Fibroblast of villous mesenchyme (primary cell): ENCODE measurements at regions not wholly inside any gene's neighbourhood (a gene's known extent, or its start where the extent isn't known, plus 50 kb on each side); places are given as distances from the start of the nearest gene placed in this dataset.

Experiments
- DNase-seq: peaks from one replicate; pipeline ENCODE4 v3.0.0-alpha.2; 2010; ENCODE audit warnings: low read depth
- H3K4me3 ChIP-seq: 2 replicates; pipeline ENCODE4 v1.5.1; 2011; ENCODE audit warnings: low read depth, mild to moderate bottlenecking, low read length
- TF ChIP-seq, protein P1 (sequence below): IDR thresholded peaks from 2 replicates; pipeline ENCODE4 v1.5.1; 2012; ENCODE audit warnings: low read depth, mild to moderate bottlenecking, low read length; ENCODE audit not compliant: insufficient read depth

- peak; percentile 9 for DNase-seq
- TF ChIP-seq, protein P1, sequence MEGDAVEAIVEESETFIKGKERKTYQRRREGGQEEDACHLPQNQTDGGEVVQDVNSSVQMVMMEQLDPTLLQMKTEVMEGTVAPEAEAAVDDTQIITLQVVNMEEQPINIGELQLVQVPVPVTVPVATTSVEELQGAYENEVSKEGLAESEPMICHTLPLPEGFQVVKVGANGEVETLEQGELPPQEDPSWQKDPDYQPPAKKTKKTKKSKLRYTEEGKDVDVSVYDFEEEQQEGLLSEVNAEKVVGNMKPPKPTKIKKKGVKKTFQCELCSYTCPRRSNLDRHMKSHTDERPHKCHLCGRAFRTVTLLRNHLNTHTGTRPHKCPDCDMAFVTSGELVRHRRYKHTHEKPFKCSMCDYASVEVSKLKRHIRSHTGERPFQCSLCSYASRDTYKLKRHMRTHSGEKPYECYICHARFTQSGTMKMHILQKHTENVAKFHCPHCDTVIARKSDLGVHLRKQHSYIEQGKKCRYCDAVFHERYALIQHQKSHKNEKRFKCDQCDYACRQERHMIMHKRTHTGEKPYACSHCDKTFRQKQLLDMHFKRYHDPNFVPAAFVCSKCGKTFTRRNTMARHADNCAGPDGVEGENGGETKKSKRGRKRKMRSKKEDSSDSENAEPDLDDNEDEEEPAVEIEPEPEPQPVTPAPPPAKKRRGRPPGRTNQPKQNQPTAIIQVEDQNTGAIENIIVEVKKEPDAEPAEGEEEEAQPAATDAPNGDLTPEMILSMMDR = no peak
- H3K4me3 ChIP-seq = no peak overlapping the region
Measured at GRCh38 chr11:111153194-111153593, 92.3 kb upstream of the POU2AF2 start.

DNA sequence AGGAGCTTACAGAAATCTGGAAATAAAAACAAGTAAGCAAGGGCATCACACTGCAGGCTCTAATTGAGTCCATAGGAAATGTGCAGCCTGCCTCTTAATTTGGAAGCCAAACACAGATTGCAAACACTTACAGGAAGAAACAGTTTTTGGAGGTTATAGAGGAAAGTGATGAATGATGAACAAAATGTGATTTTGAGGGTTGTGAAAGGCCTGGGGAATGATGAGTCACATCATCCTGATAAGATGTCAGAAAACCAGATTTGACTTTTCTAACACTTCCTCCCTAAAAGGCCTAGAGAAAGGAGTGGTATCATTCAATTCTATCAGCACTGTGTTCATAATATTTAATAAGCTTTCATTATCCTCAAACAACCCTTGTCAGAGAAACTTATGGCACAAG is 96.6 kb upstream of the POU2AF2 start:
- H3K4me3 ChIP-seq = no peak overlapping the region
- DNase-seq = peak; percentile 41
- TF ChIP-seq, protein P1 = no peak

- no peak overlapping the region for H3K4me3 ChIP-seq
- TF ChIP-seq, protein P1 = no peak
- DNase-seq = peak; percentile 44
Measured at GRCh38 chr11:111148121-111148520, 97.4 kb upstream of the POU2AF2 start.

GRCh38 chr11:111137846-111138245 is 107.7 kb upstream of the POU2AF2 start:
- TF ChIP-seq, protein P1 = no peak
- no peak overlapping the region for H3K4me3 ChIP-seq
- DNase-seq = no peak

DNA sequence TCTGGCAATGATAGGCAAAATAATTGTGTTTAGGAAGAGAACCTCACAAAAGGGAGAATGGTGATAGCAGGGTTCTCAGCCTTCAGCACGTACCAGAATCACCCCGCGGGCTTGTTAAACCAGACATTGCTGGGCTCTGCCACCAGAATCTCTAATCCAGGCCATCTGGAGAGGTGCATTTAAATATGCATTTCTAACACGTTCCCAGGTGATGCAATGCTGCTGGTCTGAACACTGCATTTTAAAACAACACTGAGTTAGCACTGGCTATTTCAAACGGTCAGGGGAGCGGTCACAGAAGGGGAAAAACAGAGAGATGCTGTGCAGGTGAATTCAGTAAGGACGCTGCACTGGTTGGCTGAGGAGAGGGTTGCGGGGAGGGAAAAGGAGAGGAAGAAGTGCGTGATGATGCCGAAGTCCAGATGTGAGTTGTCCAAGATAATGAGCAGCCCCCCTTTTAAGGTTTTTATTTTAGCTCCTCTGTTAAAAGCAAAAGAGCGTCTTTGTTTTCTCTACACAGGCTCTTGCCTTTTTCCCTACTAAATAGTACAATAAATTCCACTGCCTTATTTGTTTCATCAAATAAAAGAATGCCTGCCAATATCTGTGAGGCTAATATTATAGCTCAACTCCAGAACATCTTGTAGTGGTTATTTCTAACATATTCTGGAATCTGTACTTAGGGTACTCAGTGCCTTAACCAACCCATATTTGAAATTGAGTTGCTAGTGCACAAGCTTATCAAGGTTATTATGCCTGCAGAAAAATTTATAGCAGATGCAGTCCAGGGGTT is 109.6 kb upstream of the POU2AF2 start:
- DNase-seq = no peak
- TF ChIP-seq, protein P1 = no peak
- H3K4me3 ChIP-seq = no peak overlapping the region

DNA sequence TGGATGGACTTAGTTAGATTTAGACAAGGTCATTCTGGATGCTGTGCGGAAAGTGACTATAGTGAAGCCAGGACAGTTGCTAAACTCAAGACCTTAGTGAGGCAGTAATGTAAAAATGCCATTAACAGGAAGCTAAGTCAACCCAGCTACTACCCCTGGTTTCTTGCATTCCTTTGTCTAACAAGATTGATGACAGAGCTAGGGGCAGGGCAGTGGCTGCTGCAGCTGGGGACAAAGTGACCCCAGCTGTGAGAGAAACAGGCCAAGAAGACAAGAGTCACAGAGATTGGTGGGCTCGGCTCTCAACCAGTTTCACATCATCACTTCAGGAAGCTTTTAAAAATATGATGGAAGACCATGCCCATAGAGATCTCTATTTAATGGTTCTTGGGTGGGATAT is 110.4 kb upstream of the POU2AF2 start:
- TF ChIP-seq, protein P1 = no peak
- no peak overlapping the region for H3K4me3 ChIP-seq
- no peak for DNase-seq
